Vagina (tissue), 2 donors: ENCODE measurements at regions not wholly inside any gene's neighbourhood (a gene's known extent, or its start where the extent isn't known, plus 50 kb on each side); places are given as distances from the start of the nearest gene placed in this dataset.

Experiments
- CTCF ChIP-seq, 3 experiments: fragments of 450-650 bp in 2 of 3; fragments of 200-600 bp in 1 of 3; sonication (generic) in 1 of 3; IDR thresholded peaks; one replicate each; pipeline ENCODE4 v1.5.1; 2017 to 2019; ENCODE audit warnings: antibody characterized with exemption in 3 of 3, mild to moderate bottlenecking in 2 of 3, moderate library complexity in 2 of 3
- POLR2A ChIP-seq, 2 donors: fragments of 450-650 bp; IDR thresholded peaks; one replicate each; pipeline ENCODE4 v1.6.1; 2017; ENCODE audit warnings: antibody characterized with exemption in 2 of 2, mild to moderate bottlenecking in 2 of 2, moderate library complexity in 2 of 2

GRCh38 chr1:60411591-60411990, 338.0 kb upstream of the C1orf87 start:
- TF ChIP-seq CTCF (IDR thresholded peaks at IDR 0.05) (no peak), POLR2A (IDR thresholded peaks at IDR 0.05) (no peak)
